ENCODE measurements at regions not wholly inside any gene's neighbourhood (a gene's known extent, or its start where the extent isn't known, plus 50 kb on each side); places are given as distances from the start of the nearest gene placed in this dataset.
"Not testable (repeated sequence)": the region's sequence is repeated elsewhere in the genome, so short reads cannot be mapped to it uniquely, and the experiment has no call there.

DNA sequence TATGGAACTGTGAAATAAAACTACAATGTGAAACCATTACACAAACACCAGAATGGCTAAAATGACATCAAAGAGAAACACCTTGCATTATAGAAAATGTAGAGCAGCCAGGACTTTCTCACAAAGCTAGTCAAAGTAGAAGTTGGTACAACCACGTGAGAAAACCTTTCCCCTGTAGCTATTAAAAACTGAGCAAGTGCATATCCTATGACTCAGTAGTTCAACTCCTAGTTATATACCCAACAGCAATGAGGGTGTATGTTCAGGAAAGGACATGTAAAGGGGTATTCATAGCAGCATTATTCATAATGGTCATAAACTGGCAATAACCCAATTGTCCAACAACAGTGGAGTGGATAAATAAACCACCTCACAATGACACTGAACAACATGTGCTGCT lies 177.5 kb upstream of the NUDT10 start:
- POLR2A ChIA-PET (ENCODE audit: low non-redundant PET), result no interaction called here
- BruUV-seq (replicated peaks), result no TSS peak
- no peak for TF ChIP-seq EZH2 (IDR thresholded peaks at IDR 0.05; ENCODE audit: borderline replicate concordance, low read depth, low read length, poor library complexity, severe bottlenecking)
- TF ChIP-seq, protein P1, sequence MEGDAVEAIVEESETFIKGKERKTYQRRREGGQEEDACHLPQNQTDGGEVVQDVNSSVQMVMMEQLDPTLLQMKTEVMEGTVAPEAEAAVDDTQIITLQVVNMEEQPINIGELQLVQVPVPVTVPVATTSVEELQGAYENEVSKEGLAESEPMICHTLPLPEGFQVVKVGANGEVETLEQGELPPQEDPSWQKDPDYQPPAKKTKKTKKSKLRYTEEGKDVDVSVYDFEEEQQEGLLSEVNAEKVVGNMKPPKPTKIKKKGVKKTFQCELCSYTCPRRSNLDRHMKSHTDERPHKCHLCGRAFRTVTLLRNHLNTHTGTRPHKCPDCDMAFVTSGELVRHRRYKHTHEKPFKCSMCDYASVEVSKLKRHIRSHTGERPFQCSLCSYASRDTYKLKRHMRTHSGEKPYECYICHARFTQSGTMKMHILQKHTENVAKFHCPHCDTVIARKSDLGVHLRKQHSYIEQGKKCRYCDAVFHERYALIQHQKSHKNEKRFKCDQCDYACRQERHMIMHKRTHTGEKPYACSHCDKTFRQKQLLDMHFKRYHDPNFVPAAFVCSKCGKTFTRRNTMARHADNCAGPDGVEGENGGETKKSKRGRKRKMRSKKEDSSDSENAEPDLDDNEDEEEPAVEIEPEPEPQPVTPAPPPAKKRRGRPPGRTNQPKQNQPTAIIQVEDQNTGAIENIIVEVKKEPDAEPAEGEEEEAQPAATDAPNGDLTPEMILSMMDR (conservative IDR thresholded peaks at IDR 0.05; ENCODE audit: low read depth, low read length), result no peak

DNA sequence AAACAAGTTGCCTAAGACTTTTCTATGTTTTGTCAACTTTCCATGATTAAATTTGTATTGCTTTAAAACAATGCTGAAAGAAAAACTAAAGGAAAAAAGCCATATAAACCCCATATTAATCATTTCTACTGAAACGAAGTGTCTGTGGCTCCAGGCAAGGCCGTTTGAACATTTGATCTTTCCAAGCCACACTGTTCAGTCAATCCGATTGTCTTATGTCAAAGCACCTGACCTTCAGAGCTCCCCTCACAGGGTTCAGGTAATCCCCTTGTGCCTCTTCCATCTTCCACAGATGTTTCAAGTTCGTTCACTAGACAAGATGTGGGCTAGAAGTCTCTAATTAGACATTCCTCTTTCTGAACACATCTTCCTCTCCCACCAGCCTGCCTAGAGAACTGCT lies 177.1 kb upstream of the NUDT10 start:
- intact Hi-C loops (cut with micrococcal nuclease; ENCODE audit: unreplicated experiment), result no loop called here
- no peak overlapping the region for H3K27ac ChIP-seq (ENCODE audit: low read depth, low read length, poor library complexity, severe bottlenecking)
- TF ChIP-seq, protein P1 (conservative IDR thresholded peaks at IDR 0.05; ENCODE audit: low read depth, low read length), result no peak
- TF ChIP-seq EZH2 (IDR thresholded peaks at IDR 0.05; ENCODE audit: borderline replicate concordance, low read depth, low read length, poor library complexity, severe bottlenecking), result no peak
- no TSS peak for BruUV-seq (replicated peaks)
- H3K4me1 ChIP-seq (ENCODE audit: insufficient read depth, low read length, poor library complexity, severe bottlenecking), result no peaks in the 10 kb centered on the region
- no peaks in the 10 kb centered on the region for H3K9me3 ChIP-seq (ENCODE audit: low read depth, low read length, poor library complexity, severe bottlenecking)
- no peaks in the 10 kb centered on the region for H3K36me3 ChIP-seq (ENCODE audit: insufficient read depth, low read length, poor library complexity, severe bottlenecking)
- no peak overlapping the region for H3K4me3 ChIP-seq (ENCODE audit: low read depth, low read length, poor library complexity, severe bottlenecking)
- no peak for DNase-seq (ENCODE audit: low spot score)
- no peaks in the 10 kb centered on the region for H3K27me3 ChIP-seq (replicated peaks; ENCODE audit: insufficient read depth, low read depth, low read length, poor library complexity)
- CTCF ChIA-PET, result no interaction called here
- POLR2A ChIA-PET (ENCODE audit: low non-redundant PET), result no interaction called here

More for the DNA sequence above, 177.5 kb upstream of the NUDT10 start:
- Histone ChIP-seq H3K27ac (ENCODE audit: low read depth, low read length, poor library complexity, severe bottlenecking) (no peak overlapping the region), H3K27me3 (replicated peaks; ENCODE audit: insufficient read depth, low read depth, low read length, poor library complexity) (no peaks in the 10 kb centered on the region), H3K4me1 (ENCODE audit: insufficient read depth, low read length, poor library complexity, severe bottlenecking) (no peaks in the 10 kb centered on the region), H3K9me3 (ENCODE audit: low read depth, low read length, poor library complexity, severe bottlenecking) (no peaks in the 10 kb centered on the region), H3K36me3 (ENCODE audit: insufficient read depth, low read length, poor library complexity, severe bottlenecking) (no peaks in the 10 kb centered on the region), H3K4me3 (ENCODE audit: low read depth, low read length, poor library complexity, severe bottlenecking) (no peak overlapping the region)
- intact Hi-C loops (cut with micrococcal nuclease; ENCODE audit: unreplicated experiment), result no loop called here
- CTCF ChIA-PET, result no interaction called here
- no peak for DNase-seq (ENCODE audit: low spot score)

DNA sequence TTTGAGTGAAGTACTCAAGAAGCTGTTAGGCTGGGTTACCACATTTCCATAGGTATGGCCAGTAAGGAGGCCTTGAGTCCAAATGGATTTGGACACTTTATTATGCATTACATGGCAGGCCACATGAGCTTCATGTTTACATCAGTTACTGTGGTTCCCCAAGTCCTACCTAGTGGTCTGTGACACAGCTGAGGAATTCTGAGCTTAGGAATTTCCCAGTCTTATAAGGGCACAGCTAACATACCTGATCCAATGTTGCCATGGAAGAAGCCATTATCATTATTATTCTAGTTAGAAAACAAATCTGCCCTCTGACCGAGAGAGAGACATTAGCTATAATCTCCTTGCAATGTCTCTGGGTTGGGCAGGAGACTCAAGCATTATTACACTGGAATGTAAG lies 174.4 kb upstream of the NUDT10 start:
- no peak for DNase-seq (ENCODE audit: low spot score)
- ChIA-PET POLR2A (ENCODE audit: low non-redundant PET) (no interaction called here), CTCF (no interaction called here)
- TF ChIP-seq, protein P1 (conservative IDR thresholded peaks at IDR 0.05; ENCODE audit: low read depth, low read length), result no peak
- TF ChIP-seq EZH2 (IDR thresholded peaks at IDR 0.05; ENCODE audit: borderline replicate concordance, low read depth, low read length, poor library complexity, severe bottlenecking), result no peak
- no peak overlapping the region for H3K4me3 ChIP-seq (ENCODE audit: low read depth, low read length, poor library complexity, severe bottlenecking)
- H3K4me1 ChIP-seq (ENCODE audit: insufficient read depth, low read length, poor library complexity, severe bottlenecking), result no peaks in the 10 kb centered on the region
- no peaks in the 10 kb centered on the region for H3K9me3 ChIP-seq (ENCODE audit: low read depth, low read length, poor library complexity, severe bottlenecking)
- no peaks in the 10 kb centered on the region for H3K27me3 ChIP-seq (replicated peaks; ENCODE audit: insufficient read depth, low read depth, low read length, poor library complexity)
- H3K27ac ChIP-seq (ENCODE audit: low read depth, low read length, poor library complexity, severe bottlenecking), result no peak overlapping the region
- H3K36me3 ChIP-seq (ENCODE audit: insufficient read depth, low read length, poor library complexity, severe bottlenecking), result no peaks in the 10 kb centered on the region
- BruUV-seq (replicated peaks), result no TSS peak
- intact Hi-C loops (cut with micrococcal nuclease; ENCODE audit: unreplicated experiment), result no loop called here

DNA sequence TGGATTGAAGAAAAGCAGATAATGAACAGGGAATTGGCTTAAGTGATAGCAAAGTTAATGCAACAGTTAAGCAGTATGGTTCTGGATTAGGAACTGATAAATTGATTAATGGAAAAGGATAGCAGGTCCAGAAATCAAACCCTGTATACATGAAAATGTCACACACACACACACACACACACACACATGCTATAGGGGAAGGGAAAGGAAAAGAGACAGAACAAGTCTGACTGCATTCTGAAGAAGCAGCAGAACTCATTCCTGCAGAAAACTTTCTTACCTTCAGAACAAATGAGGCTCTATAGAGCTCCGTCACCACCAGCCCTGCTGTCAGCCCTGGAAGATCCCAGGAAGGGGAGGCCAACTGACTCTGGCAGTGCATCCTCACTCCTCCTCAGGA lies 173.2 kb upstream of the NUDT10 start:
- CTCF ChIA-PET, result interaction anchor here (0.7 kb wide), 1 partner anchor 161 kb away, joined by 3 read pairs; no protein-coding TSS in a partner anchor
- BruUV-seq (replicated peaks); H3K27ac ChIP-seq (ENCODE audit: low read depth, low read length, poor library complexity, severe bottlenecking); POLR2A ChIA-PET (ENCODE audit: low non-redundant PET); H3K4me1 ChIP-seq (ENCODE audit: insufficient read depth, low read length, poor library complexity, severe bottlenecking); H3K9me3 ChIP-seq (ENCODE audit: low read depth, low read length, poor library complexity, severe bottlenecking); H3K27me3 ChIP-seq (replicated peaks; ENCODE audit: insufficient read depth, low read depth, low read length, poor library complexity); intact Hi-C loops (cut with micrococcal nuclease; ENCODE audit: unreplicated experiment); DNase-seq (ENCODE audit: low spot score); H3K36me3 ChIP-seq (ENCODE audit: insufficient read depth, low read length, poor library complexity, severe bottlenecking); H3K4me3 ChIP-seq (ENCODE audit: low read depth, low read length, poor library complexity, severe bottlenecking): not testable (repeated sequence)
